Fibroblast of skin of abdomen (primary cell): ENCODE measurements at regions not wholly inside any gene's neighbourhood (a gene's known extent, or its start where the extent isn't known, plus 50 kb on each side); places are given as distances from the start of the nearest gene placed in this dataset.

Experiments used
- DNase-seq: peaks from one replicate; pipeline ENCODE4 v3.0.0-alpha.2; 2013

DNA sequence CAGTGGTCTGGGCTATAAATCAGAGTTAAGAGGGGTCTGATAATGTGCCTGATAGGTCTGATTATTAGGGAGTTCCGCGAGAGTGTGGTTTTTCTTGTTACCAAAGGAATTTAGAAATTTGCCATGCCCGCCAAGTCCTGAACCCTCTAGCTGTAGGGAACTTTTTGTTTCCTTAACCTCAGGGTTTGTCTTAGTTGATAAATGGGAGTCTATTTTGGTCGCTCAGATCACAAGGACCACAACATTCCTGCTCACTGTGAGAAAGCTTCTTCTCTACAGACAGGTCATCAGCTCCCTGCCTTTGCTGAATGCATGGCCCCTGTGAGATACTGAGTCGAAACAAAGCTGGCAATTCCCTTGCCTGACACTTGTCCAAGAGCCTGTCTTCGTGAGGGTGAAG, 497.8 kb downstream of the HS3ST4 start:
- no peak for DNase-seq

GRCh38 chr16:26194526-26194925, 502.8 kb downstream of the HS3ST4 start:
- no peak for DNase-seq

- DNase-seq = no peak
Measured at GRCh38 chr16:26195225-26195624, 503.5 kb downstream of the HS3ST4 start.

DNA sequence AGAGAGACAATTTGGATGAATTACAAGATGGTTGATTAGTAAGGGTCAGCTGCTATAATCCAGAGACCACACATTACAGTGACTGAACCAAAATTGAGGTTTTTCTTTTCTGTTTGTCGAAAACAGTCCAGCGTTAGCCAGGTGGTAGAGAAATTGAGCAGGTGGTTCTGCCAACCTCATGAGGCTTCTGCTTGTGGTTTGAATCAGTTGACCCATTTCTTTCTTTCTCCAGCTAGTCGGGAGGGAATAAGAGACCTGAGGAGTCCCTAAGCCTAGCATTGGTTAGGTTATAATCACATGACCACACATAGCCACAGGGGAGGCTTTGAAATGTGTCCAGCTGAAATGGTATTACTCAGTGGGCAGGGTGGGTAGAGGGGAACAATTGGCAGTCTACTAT, 504.6 kb downstream of the HS3ST4 start:
- DNase-seq = no peak

GRCh38 chr16:26196802-26197201, 505.0 kb downstream of the HS3ST4 start:
- DNase-seq = no peak

GRCh38 chr16:26197707-26198106, 505.9 kb downstream of the HS3ST4 start:
- DNase-seq = no peak

GRCh38 chr16:26198221-26198620, 506.5 kb downstream of the HS3ST4 start:
- no peak for DNase-seq

GRCh38 chr16:26204138-26204537, 512.4 kb downstream of the HS3ST4 start:
- DNase-seq = no peak

GRCh38 chr16:26211542-26211941, 519.8 kb downstream of the HS3ST4 start:
- no peak for DNase-seq

DNA sequence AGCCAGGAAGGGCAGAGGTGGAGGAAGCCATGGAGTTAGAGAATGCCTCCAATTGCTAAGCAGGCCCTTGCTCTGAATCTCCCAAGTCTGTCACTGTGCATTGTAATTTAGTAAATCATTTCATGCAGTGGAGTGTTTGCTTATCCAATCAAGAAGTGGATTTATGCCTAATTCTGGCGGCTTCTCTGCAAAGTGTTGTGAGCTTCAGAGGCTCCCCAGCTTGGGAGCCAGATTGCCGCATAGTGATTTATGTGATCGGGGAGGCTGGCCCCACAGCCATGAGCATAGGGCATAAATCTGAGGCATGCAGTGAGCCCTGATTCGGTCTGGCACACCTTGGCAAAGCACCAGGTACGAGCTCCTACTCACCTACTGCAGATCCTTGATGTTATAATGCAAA, 520.8 kb downstream of the HS3ST4 start:
- DNase-seq = no peak

DNA sequence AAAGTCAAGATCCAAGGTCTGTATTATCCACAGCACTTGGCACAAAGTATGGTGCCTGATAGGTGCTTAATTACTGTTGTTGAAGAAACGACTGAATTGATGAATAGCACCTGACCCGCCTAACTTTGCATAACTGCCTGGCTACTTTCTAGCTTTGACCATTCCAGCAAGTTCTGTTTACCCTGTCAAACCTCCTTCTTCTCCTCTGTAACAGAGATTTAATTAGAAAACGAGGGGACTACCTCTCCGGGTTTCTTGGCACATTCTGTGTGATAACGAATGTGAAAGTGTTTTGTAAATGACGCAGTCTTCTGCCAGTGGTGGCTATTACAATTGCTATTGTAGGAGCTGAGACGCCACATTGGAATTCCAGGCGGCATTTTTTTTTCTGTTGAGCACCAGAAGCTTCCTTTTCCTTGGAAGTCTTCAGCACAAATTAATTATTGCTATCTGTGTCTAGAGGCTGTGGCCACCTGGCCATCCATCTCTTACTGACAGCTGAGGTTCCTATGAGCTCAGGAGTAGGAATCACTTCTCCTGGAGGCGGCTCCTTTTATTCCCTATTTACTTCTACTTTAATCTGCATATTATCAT, 522.9 kb downstream of the HS3ST4 start:
- no peak for DNase-seq

DNA sequence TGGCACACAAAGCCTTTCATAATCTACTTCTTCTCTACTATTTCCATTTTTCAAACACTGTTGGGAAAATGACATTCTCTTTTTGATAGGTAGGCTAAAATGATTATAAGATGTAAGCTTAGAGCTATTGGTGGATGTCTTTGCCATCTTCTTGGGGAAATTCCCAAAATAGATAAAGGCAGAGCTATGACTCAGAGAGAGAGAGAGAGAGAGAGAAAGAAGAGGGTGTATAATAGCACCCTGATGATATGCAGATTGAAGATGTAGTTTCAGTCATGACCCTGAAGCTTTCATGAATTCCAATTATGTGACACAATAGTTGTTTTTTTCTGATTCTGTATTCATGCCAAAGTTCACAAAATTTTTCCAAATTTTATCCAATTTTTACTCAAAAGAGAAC, 529.1 kb downstream of the HS3ST4 start:
- no peak for DNase-seq

GRCh38 chr16:26231647-26232046, 539.9 kb downstream of the HS3ST4 start:
- no peak for DNase-seq

DNA sequence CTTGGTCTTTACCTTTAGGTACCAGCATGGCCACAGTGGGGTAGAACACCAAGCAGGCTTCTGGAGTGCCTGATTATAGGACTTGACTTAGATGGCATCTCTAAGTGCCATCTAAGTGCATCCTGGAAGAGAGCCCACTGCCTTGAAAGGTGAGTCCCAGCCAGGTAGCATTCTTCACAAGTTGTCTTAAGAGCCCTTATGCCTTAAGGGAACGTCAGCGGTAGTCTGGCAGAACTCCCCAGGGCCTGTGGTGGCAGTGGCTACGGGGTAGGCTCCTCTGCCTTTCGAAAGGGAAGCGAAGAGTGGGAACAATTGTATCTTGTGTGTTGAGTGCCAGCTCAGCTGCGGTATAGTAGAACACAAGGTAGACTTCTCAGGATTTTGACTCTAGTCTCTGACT, 549.0 kb downstream of the HS3ST4 start:
- no peak for DNase-seq

DNA sequence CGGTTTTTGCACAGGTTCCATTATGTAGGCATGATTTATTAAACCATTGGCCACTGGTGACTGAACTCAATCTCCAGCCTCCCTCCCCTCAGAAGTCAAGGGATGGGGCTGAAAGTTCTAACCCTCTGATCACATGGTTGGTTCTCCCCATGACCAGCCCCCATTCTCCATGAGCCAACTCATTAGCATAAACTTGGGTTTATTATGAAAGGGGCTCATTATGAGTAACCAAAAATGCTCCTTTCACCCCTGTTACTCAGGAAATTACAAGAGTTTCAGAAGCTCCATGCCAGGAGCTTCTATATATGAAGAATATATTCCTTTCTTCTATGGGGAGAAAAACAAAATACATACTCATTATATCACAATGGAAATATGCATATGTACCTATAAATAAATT, 555.3 kb downstream of the HS3ST4 start:
- DNase-seq = no peak

DNA sequence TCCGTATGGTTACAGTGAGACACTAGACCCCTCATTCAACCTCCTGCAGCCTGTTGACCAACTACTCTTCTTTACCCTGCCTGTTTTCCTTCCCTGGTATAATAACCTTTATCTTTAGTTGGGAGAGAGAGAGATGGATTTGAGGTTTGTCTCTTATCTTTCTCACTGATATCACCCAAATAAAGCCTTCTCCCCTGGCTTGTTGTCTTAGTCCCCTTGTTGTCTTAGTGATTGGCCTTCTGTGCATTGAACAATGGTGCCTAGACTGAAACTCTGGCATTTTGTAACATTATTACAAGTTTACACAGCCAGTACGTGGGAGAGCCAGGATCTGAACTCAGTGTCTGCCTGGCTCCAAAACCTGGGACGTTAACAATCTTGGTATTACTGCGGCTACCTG, 560.8 kb downstream of the HS3ST4 start:
- no peak for DNase-seq

- DNase-seq = no peak
Measured at GRCh38 chr16:26261621-26262020, 569.9 kb downstream of the HS3ST4 start.

- DNase-seq = no peak
Measured at GRCh38 chr16:26263406-26263805, 571.6 kb downstream of the HS3ST4 start.

DNA sequence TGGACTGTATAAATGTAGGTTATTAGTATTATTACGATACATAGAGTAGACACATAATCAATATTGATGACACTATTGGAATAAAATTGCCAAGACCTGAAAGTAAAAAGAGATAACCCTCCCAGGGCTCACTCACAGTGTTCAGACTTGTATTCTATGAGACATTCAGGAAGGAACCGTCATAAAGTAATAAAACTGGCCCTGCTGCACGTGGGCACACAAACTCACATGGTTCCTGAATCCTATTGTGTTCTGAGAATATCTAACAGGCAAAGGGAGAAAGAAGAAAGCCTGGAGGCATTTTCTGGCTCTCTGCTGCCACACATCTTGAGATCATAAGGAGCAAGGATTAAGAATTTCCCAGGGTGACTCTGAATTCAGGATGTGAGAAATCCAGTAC, 575.9 kb downstream of the HS3ST4 start:
- DNase-seq = no peak

GRCh38 chr16:26269673-26270072, 577.9 kb downstream of the HS3ST4 start:
- no peak for DNase-seq

DNA sequence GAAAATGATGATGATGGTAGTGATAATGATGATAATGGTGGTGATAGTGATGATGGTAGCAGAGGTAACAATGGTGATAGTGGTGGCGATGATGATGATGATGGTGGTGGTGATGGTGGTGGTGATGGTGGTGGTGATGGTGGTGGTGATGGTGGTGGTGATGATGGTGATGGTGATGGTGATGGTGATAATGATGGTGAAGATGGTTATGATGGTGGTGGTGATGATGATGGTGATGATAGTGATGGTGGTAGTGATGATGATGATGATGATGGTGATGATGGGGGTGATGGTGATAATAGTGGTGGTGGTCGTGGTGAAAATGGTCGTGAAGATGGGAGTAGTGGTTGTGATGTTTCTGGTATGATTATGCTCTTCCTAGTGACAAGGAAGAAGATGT, 581.8 kb downstream of the HS3ST4 start:
- no peak for DNase-seq

- DNase-seq = no peak
Measured at GRCh38 chr16:26275021-26275590, 583.3 kb downstream of the HS3ST4 start.

- DNase-seq = no peak
Measured at GRCh38 chr16:26276289-26276688, 584.5 kb downstream of the HS3ST4 start.

DNA sequence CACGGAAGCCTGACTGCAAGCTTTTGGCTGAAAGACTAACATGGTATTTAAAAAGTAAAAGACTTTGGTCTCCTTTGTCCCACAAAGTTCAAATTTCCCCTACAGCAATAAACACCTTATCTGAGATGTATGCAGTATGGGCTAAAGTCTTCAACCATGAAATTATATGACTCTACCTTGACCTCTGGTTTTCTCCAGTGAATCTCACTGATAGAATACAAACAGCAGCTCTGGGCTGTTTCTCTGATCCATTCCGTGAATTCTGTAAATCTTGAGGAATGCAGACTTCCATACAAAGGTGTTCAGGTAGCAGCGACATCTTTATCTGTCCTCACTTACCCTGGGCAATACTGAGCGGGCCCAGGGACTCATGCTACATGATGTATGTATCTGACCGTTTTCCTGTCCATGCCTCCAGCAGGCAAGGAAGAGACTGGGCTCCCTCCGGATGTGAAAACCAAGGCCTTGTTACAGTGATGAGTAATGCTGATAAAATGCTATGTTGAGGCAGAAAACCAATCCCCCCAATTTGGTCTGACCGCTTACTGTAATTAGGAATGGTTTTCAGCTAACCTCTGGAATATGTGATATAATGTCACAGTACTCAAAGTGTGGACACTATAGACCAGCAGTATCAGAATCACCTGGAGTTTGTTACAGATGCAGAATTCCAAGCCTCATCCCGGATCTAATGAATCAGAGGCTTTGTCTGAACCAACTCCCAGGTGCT, 589.8 kb downstream of the HS3ST4 start:
- peak; percentile 11 for DNase-seq
